ENCODE measurements at regions not wholly inside any gene's neighbourhood (a gene's known extent, or its start where the extent isn't known, plus 50 kb on each side); places are given as distances from the start of the nearest gene placed in this dataset.
"Not testable (repeated sequence)": the region's sequence is repeated elsewhere in the genome, so short reads cannot be mapped to it uniquely, and the experiment has no call there.

GRCh38 chr4:32684160-32684559 lies 1964.0 kb downstream of the PCDH7 start:
- CTCF ChIA-PET, result no interaction called here
- no CpG with 5 or more reads among the region's 1 CpG for WGBS (ENCODE audit: insufficient coverage)
- Histone ChIP-seq H3K9me3 (ENCODE audit: control extremely low read depth in 1 of 5, control insufficient read depth in 4 of 5, insufficient read depth in 2 of 5, low read depth in 1 of 5, low read length in 4 of 5) (no peaks in the 10 kb centered on the region), H3K27ac (ENCODE audit: insufficient read depth in 1 of 2, low read depth in 1 of 2, low read length in 2 of 2, poor library complexity in 1 of 2, severe bottlenecking in 2 of 2) (no peak overlapping the region), H3K4me1 (ENCODE audit: control extremely low read depth in 1 of 4, control insufficient read depth in 4 of 4, insufficient read depth in 4 of 4, low read length in 3 of 4) (no peaks in the 10 kb centered on the region), H3K27me3 (replicated peaks in 2 of 5; ENCODE audit: control insufficient read depth in 4 of 5, insufficient read depth in 5 of 5, low read length in 4 of 5) (no peaks in the 10 kb centered on the region), H3K36me3 (ENCODE audit: control insufficient read depth in 4 of 4, insufficient read depth in 4 of 4, low read length in 3 of 4) (no peaks in the 10 kb centered on the region), H3K4me3 (ENCODE audit: control insufficient read depth in 1 of 7, extremely low read depth in 1 of 7, insufficient read depth in 4 of 7, low read depth in 2 of 7, low read length in 6 of 7) (no peak overlapping the region)
- POLR2A ChIA-PET, result no interaction called here
- DNase-seq, result no peak

- POLR2A ChIA-PET, result no interaction called here
- WGBS (ENCODE audit: insufficient coverage), result 94% methylated on average over 2 of the region's 6 CpGs
- DNase-seq, result no peak
Measured at GRCh38 chr4:32686123-32686522, 1966.0 kb downstream of the PCDH7 start.

DNA sequence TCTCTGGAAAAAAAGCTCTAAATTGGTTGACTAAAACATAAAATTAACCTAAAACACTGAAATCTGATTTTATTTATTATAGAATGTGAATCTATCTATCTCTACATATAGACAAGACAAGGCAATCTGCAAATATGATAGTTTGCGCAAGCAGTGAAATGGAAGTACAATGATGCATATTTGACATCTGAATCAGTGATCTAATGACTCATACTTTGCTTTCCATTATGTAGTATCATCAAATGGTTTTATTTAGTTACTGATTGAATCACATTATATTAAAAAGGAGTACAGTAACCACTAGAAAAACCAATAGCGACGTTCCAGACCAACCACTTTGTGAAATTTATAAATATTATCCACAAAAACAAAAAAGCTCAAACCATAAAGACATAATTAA lies 1969.3 kb downstream of the PCDH7 start:
- ChIA-PET CTCF (no interaction called here), POLR2A (no interaction called here)
- Histone ChIP-seq H3K36me3 (ENCODE audit: control insufficient read depth in 4 of 4, insufficient read depth in 4 of 4, low read length in 3 of 4) (no peaks in the 10 kb centered on the region), H3K4me3 (ENCODE audit: control insufficient read depth in 1 of 7, extremely low read depth in 1 of 7, insufficient read depth in 4 of 7, low read depth in 2 of 7, low read length in 6 of 7) (no peak overlapping the region), H3K4me1 (ENCODE audit: control extremely low read depth in 1 of 4, control insufficient read depth in 4 of 4, insufficient read depth in 4 of 4, low read length in 3 of 4) (no peaks in the 10 kb centered on the region), H3K27ac (ENCODE audit: insufficient read depth in 1 of 2, low read depth in 1 of 2, low read length in 2 of 2, poor library complexity in 1 of 2, severe bottlenecking in 2 of 2) (no peak overlapping the region), H3K27me3 (replicated peaks in 2 of 5; ENCODE audit: control insufficient read depth in 4 of 5, insufficient read depth in 5 of 5, low read length in 4 of 5) (no peaks in the 10 kb centered on the region), H3K9me3 (ENCODE audit: control extremely low read depth in 1 of 5, control insufficient read depth in 4 of 5, insufficient read depth in 2 of 5, low read depth in 1 of 5, low read length in 4 of 5) (peaks cover 0 to 1% (median 0%) of the 10 kb centered on the region in 5 experiments)
- no peak for DNase-seq
- WGBS (ENCODE audit: insufficient coverage), result no CpG with 5 or more reads among the region's 3 CpGs

More at GRCh38 chr4:32686123-32686522, 1966.0 kb downstream of the PCDH7 start:
- no peaks in the 10 kb centered on the region for H3K27me3 ChIP-seq (replicated peaks in 2 of 5; ENCODE audit: control insufficient read depth in 4 of 5, insufficient read depth in 5 of 5, low read length in 4 of 5)
- no peak overlapping the region for H3K4me3 ChIP-seq (ENCODE audit: control insufficient read depth in 1 of 7, extremely low read depth in 1 of 7, insufficient read depth in 4 of 7, low read depth in 2 of 7, low read length in 6 of 7)
- CTCF ChIA-PET, result no interaction called here
- H3K27ac ChIP-seq (ENCODE audit: insufficient read depth in 1 of 2, low read depth in 1 of 2, low read length in 2 of 2, poor library complexity in 1 of 2, severe bottlenecking in 2 of 2), result no peak overlapping the region
- no peaks in the 10 kb centered on the region for H3K36me3 ChIP-seq (ENCODE audit: control insufficient read depth in 4 of 4, insufficient read depth in 4 of 4, low read length in 3 of 4)
- H3K4me1 ChIP-seq (ENCODE audit: control extremely low read depth in 1 of 4, control insufficient read depth in 4 of 4, insufficient read depth in 4 of 4, low read length in 3 of 4), result no peaks in the 10 kb centered on the region
- no peaks in the 10 kb centered on the region for H3K9me3 ChIP-seq (ENCODE audit: control extremely low read depth in 1 of 5, control insufficient read depth in 4 of 5, insufficient read depth in 2 of 5, low read depth in 1 of 5, low read length in 4 of 5)

GRCh38 chr4:32697281-32697814 lies 1977.2 kb downstream of the PCDH7 start:
- DNase-seq, result no peak
- Histone ChIP-seq H3K4me1 (ENCODE audit: control extremely low read depth in 1 of 4, control insufficient read depth in 4 of 4, insufficient read depth in 4 of 4, low read length in 3 of 4) (no peaks in the 10 kb centered on the region), H3K27me3 (replicated peaks in 2 of 5; ENCODE audit: control insufficient read depth in 4 of 5, insufficient read depth in 5 of 5, low read length in 4 of 5) (no peaks in the 10 kb centered on the region), H3K36me3 (ENCODE audit: control insufficient read depth in 4 of 4, insufficient read depth in 4 of 4, low read length in 3 of 4) (no peaks in the 10 kb centered on the region), H3K4me3 (ENCODE audit: control insufficient read depth in 1 of 7, extremely low read depth in 1 of 7, insufficient read depth in 4 of 7, low read depth in 2 of 7, low read length in 6 of 7) (no peak overlapping the region), H3K9me3 (ENCODE audit: control extremely low read depth in 1 of 5, control insufficient read depth in 4 of 5, insufficient read depth in 2 of 5, low read depth in 1 of 5, low read length in 4 of 5) (peaks cover 0 to 1% (median 0%) of the 10 kb centered on the region in 5 experiments), H3K27ac (ENCODE audit: insufficient read depth in 1 of 2, low read depth in 1 of 2, low read length in 2 of 2, poor library complexity in 1 of 2, severe bottlenecking in 2 of 2) (no peak overlapping the region)
- no CpG with 5 or more reads among the region's 2 CpGs for WGBS (ENCODE audit: insufficient coverage)
- ChIA-PET CTCF (no interaction called here), POLR2A (no interaction called here)

DNA sequence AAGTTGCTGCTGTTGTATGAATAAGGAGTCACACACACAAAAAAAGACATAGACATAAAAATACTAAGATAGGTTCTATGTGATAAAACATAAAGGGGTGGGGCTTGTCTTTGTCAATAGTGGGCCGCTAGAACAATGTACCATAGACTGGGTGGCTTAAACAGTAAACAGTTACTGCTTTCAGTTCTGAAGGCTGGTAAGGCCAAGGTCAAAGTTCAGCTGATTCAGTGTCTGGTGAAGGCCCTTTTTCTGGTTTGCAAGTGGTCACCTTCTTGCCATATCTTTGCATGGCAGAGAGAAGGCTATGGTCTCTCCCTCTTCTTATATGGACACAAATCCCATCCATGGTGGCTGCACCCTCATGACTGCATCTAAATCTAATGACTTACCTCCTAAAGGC lies 1980.7 kb downstream of the PCDH7 start:
- 86% methylated on average over 1 of the region's 1 CpG for whole genome bisulfite sequencing (ENCODE audit: insufficient coverage)
- DNase-seq, result no peak

DNA sequence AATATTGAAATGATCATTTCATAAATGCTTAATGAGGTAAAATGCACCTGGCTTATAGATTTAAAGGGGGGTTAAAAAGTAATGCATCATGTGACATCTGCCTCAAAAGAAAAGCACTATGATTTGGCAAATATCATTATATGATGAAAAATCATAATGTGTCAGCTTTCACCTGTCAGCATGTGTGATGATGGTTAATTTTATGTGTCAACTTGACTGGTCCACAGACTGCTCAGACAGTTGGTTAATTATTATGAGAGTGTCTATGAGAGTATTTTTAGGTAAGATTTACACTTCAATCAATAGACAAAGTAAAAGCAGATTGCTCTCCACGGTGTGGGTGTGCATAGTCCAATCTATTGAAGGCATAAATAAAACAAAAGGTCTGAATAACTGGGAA lies 1986.7 kb downstream of the PCDH7 start:
- WGBS (ENCODE audit: insufficient coverage), result 100% methylated on average over 1 of the region's 1 CpG
- POLR2A ChIA-PET, result no interaction called here
- no peak for DNase-seq
- no peak overlapping the region for H3K27ac ChIP-seq (ENCODE audit: insufficient read depth in 1 of 2, low read depth in 1 of 2, low read length in 2 of 2, poor library complexity in 1 of 2, severe bottlenecking in 2 of 2)
- H3K9me3 ChIP-seq (ENCODE audit: control extremely low read depth in 1 of 5, control insufficient read depth in 4 of 5, insufficient read depth in 2 of 5, low read depth in 1 of 5, low read length in 4 of 5), result no peaks in the 10 kb centered on the region
- no peak overlapping the region for H3K4me3 ChIP-seq (ENCODE audit: control insufficient read depth in 1 of 7, extremely low read depth in 1 of 7, insufficient read depth in 4 of 7, low read depth in 2 of 7, low read length in 6 of 7)
- no peaks in the 10 kb centered on the region for H3K27me3 ChIP-seq (replicated peaks in 2 of 5; ENCODE audit: control insufficient read depth in 4 of 5, insufficient read depth in 5 of 5, low read length in 4 of 5)
- CTCF ChIA-PET, result no interaction called here
- no peaks in the 10 kb centered on the region for H3K4me1 ChIP-seq (ENCODE audit: control extremely low read depth in 1 of 4, control insufficient read depth in 4 of 4, insufficient read depth in 4 of 4, low read length in 3 of 4)
- no peaks in the 10 kb centered on the region for H3K36me3 ChIP-seq (ENCODE audit: control insufficient read depth in 4 of 4, insufficient read depth in 4 of 4, low read length in 3 of 4)

More for the DNA sequence above, 1980.7 kb downstream of the PCDH7 start:
- H3K4me1 ChIP-seq (ENCODE audit: control extremely low read depth in 1 of 4, control insufficient read depth in 4 of 4, insufficient read depth in 4 of 4, low read length in 3 of 4), result no peaks in the 10 kb centered on the region
- no peak overlapping the region for H3K4me3 ChIP-seq (ENCODE audit: control insufficient read depth in 1 of 7, extremely low read depth in 1 of 7, insufficient read depth in 4 of 7, low read depth in 2 of 7, low read length in 6 of 7)
- peaks cover 0 to 1% (median 0%) of the 10 kb centered on the region in 5 experiments for H3K9me3 ChIP-seq (ENCODE audit: control extremely low read depth in 1 of 5, control insufficient read depth in 4 of 5, insufficient read depth in 2 of 5, low read depth in 1 of 5, low read length in 4 of 5)
- POLR2A ChIA-PET, result no interaction called here
- CTCF ChIA-PET, result no interaction called here
- H3K27ac ChIP-seq (ENCODE audit: insufficient read depth in 1 of 2, low read depth in 1 of 2, low read length in 2 of 2, poor library complexity in 1 of 2, severe bottlenecking in 2 of 2), result no peak overlapping the region
- no peaks in the 10 kb centered on the region for H3K27me3 ChIP-seq (replicated peaks in 2 of 5; ENCODE audit: control insufficient read depth in 4 of 5, insufficient read depth in 5 of 5, low read length in 4 of 5)
- H3K36me3 ChIP-seq (ENCODE audit: control insufficient read depth in 4 of 4, insufficient read depth in 4 of 4, low read length in 3 of 4), result no peaks in the 10 kb centered on the region

DNA sequence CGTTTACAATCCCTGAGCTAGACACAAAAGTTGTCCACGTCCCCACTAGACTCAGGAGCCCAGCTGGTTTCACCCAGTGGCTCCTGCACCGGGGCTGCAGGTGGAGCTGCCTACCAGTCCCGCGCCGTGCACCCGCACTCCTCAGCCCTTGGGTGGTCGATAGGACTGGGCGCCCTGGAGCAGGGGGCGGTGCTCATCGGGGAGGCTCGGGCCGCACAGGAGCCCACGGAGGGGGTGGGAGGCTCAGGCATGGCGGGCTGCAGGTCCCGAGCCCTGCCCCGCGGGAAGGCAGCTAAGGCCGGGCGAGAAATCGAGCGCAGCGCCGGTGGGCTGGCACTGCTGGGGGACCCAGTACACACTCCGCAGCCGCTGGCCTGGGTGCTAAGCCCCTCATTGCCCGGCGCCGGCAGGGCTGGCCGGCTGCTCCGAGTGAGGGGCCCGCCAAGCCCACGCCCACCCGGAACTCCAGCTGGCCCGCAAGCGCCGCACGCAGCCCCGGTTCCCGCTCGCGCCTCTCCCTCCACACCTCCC lies 1996.0 kb downstream of the PCDH7 start:
- H3K36me3 ChIP-seq (ENCODE audit: control insufficient read depth in 4 of 4, insufficient read depth in 4 of 4, low read length in 3 of 4); POLR2A ChIA-PET; DNase-seq; H3K9me3 ChIP-seq (ENCODE audit: control extremely low read depth in 1 of 5, control insufficient read depth in 4 of 5, insufficient read depth in 2 of 5, low read depth in 1 of 5, low read length in 4 of 5); H3K27me3 ChIP-seq (replicated peaks in 2 of 5; ENCODE audit: control insufficient read depth in 4 of 5, insufficient read depth in 5 of 5, low read length in 4 of 5); CTCF ChIA-PET; H3K27ac ChIP-seq (ENCODE audit: insufficient read depth in 1 of 2, low read depth in 1 of 2, low read length in 2 of 2, poor library complexity in 1 of 2, severe bottlenecking in 2 of 2); H3K4me3 ChIP-seq (ENCODE audit: control insufficient read depth in 1 of 7, extremely low read depth in 1 of 7, insufficient read depth in 4 of 7, low read depth in 2 of 7, low read length in 6 of 7); H3K4me1 ChIP-seq (ENCODE audit: control extremely low read depth in 1 of 4, control insufficient read depth in 4 of 4, insufficient read depth in 4 of 4, low read length in 3 of 4): not testable (repeated sequence)
- 97% methylated on average over 19 of the region's 42 CpGs for WGBS (ENCODE audit: insufficient coverage)

All from common myeloid progenitor, CD34-positive (primary cell).